ENCODE measurements at regions not wholly inside any gene's neighbourhood (a gene's known extent, or its start where the extent isn't known, plus 50 kb on each side); places are given as distances from the start of the nearest gene placed in this dataset.

GRCh38 chr18:39497821-39498220 is 1932.2 kb upstream of the CELF4 start:
- TF ChIP-seq CTCF (IDR thresholded peaks at IDR 0.05), result no peak
- no peak for TF ChIP-seq POLR2A (IDR thresholded peaks at IDR 0.05)
